Mucosa of descending colon (tissue), 3 donors: ENCODE measurements at regions not wholly inside any gene's neighbourhood (a gene's known extent, or its start where the extent isn't known, plus 50 kb on each side); places are given as distances from the start of the nearest gene placed in this dataset.

Experiments
- ATAC-seq: fragments of 200-7000 bp; cut with Tn5 transposase; one replicate; pipeline ENCODE4 v1.9.1; 2020; ENCODE audit warnings: mild to moderate bottlenecking, moderate library complexity
- DNase-seq, 3 donors: peaks; one replicate each; pipeline ENCODE4 v3.0.0-alpha.2; 2020
- H3K36me3 ChIP-seq: fragments of 200-600 bp; one replicate; pipeline ENCODE4 v1.8.0; 2021; ENCODE audit warnings: low read depth, mild to moderate bottlenecking
- H3K4me1 ChIP-seq: fragments of 200-600 bp; one replicate; pipeline ENCODE4 v1.8.0; 2021; ENCODE audit warnings: low read depth, mild to moderate bottlenecking
- H3K4me3 ChIP-seq: fragments of 200-600 bp; one replicate; pipeline ENCODE4 v1.8.0; 2021; ENCODE audit warnings: mild to moderate bottlenecking
- H3K9me3 ChIP-seq: fragments of 200-600 bp; one replicate; pipeline ENCODE4 v1.8.0; 2021; ENCODE audit warnings: mild to moderate bottlenecking
- intact Hi-C, 2 donors: fragments of 100-400 bp; cut with DNase I in 1 of 2; cut with micrococcal nuclease in 1 of 2; formaldehyde crosslinking; loops; one replicate each; pipeline versions ENCODE4 v1.11.0 to v1.11.1; 2022; cut with DNase I, micrococcal nuclease
- TF ChIP-seq, protein P1 (sequence below): fragments of 200-600 bp; IDR thresholded peaks from one replicate; pipeline ENCODE4 v1.8.0; 2022; ENCODE audit warnings: antibody characterized with exemption, mild to moderate bottlenecking
- donor health status: DM: no; HTN: no; CAD: no; lungs with moderate emphysema.
- donor health status: DM: no; HTN: no; CAD: no.
- donor health status: DM: no; HTN: yes; CAD: no.

DNA sequence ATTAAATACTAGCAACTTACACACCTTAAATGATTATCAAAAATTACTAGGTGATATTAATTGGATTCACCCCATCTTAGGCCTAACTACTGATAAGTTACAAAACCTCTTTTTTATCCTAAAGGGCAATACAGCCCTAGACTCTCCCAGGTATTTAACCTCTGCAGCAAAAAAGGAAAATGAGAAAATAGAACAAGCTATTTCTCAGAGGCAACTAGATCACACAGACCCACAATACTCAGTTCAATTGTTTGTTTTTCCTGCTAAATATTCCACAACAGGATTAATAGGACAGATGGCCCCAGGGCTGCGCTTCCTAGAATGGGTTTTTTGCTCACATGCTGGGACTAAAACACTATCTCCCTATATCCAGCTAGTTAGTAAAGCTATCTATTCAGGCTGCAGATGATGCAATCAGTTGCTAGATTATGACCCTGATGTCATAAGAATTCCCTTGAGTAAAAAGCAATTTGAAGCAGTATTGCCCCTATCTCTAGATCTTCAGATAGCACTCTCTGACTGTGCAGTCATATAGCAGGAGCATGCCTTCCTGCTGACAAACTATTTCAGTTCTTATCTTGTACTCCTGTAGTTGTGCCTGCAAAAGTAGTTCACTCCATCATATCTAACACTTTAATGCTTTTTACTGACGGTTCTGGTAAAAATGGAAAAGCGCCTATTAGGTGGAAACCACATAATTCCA lies 1595.5 kb upstream of the TENM4 start:
- DNase-seq (no peak), ATAC-seq (peak; percentile 61)
- intact Hi-C loops, result loop anchor here in 1 of 2 donors (5.0 kb wide), 1 partner anchor 51 kb away; no protein-coding TSS in a partner anchor
- Histone ChIP-seq H3K36me3 (no peaks in the 10 kb centered on the region), H3K4me3 (no peak overlapping the region), H3K9me3 (peaks cover 8% of the 10 kb centered on the region), H3K4me1 (peaks cover 5% of the 10 kb centered on the region)
- TF ChIP-seq, protein P1, sequence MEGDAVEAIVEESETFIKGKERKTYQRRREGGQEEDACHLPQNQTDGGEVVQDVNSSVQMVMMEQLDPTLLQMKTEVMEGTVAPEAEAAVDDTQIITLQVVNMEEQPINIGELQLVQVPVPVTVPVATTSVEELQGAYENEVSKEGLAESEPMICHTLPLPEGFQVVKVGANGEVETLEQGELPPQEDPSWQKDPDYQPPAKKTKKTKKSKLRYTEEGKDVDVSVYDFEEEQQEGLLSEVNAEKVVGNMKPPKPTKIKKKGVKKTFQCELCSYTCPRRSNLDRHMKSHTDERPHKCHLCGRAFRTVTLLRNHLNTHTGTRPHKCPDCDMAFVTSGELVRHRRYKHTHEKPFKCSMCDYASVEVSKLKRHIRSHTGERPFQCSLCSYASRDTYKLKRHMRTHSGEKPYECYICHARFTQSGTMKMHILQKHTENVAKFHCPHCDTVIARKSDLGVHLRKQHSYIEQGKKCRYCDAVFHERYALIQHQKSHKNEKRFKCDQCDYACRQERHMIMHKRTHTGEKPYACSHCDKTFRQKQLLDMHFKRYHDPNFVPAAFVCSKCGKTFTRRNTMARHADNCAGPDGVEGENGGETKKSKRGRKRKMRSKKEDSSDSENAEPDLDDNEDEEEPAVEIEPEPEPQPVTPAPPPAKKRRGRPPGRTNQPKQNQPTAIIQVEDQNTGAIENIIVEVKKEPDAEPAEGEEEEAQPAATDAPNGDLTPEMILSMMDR, result no peak

DNA sequence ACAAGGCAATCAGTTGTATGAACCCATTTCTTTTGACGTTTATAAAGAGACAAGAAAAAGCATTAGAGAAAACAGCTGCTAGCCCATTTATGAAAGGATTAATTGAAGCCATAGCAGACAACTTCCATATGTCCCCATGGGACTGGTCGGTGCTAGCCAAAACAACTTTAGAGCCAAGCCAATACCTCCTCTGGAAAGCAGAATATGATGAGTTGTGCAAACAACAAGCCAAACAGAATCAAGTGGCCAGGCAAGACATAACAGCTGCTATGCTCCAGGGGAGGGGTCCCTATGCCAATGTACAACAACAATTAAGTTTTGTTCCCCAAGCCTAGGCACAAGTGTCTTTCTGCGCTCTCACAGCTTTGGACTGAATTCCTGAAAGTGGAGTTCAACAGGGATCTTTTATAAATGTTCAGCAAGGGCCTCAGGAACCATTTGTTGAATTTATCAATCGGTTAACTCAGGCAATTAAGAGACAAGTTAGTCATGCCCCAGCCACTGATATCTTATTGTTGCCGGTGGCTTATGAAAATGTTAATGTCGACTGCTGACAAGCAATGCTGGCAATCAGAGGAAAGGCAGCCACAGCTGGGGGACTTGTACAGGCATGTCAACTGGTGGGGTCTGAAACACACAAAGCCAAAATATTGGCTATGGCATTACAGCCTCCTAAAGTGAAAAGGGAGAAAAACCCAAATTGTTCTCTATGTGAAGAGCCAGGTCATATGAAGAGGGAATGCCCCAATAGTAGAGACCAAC lies 1593.1 kb upstream of the TENM4 start:
- H3K4me1 ChIP-seq, result no peaks in the 10 kb centered on the region
- DNase-seq (no peak), ATAC-seq (no peak)
- intact Hi-C loops, result no loop called here
- peaks cover 8% of the 10 kb centered on the region for H3K9me3 ChIP-seq
- no peak overlapping the region for H3K4me3 ChIP-seq
- TF ChIP-seq, protein P1, result no peak
- H3K36me3 ChIP-seq, result no peaks in the 10 kb centered on the region

DNA sequence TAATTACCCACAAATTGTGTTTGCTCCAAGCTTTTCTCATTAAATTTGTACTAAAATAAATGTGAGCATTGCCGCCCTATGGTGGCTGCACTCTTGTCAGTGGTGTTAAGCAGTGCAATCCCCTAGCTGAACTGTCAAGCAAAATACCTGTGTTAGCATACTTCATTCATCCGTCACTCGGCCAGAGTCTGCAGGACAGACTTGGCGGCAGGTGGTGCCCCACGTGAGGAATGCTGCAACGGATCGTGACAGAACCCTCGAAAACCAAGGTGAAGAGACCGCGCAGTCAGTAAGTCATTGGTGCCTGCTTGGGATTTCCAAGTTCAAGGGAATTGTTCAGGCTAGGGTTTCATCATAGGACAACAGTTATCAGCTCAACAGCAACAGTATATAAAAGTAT lies 1592.1 kb upstream of the TENM4 start:
- Histone ChIP-seq H3K4me3 (no peak overlapping the region), H3K36me3 (no peaks in the 10 kb centered on the region), H3K4me1 (no peaks in the 10 kb centered on the region), H3K9me3 (peaks cover 8% of the 10 kb centered on the region)
- intact Hi-C loops, result no loop called here
- TF ChIP-seq, protein P1, result no peak
- no peak for DNase-seq
- ATAC-seq, result no peak

DNA sequence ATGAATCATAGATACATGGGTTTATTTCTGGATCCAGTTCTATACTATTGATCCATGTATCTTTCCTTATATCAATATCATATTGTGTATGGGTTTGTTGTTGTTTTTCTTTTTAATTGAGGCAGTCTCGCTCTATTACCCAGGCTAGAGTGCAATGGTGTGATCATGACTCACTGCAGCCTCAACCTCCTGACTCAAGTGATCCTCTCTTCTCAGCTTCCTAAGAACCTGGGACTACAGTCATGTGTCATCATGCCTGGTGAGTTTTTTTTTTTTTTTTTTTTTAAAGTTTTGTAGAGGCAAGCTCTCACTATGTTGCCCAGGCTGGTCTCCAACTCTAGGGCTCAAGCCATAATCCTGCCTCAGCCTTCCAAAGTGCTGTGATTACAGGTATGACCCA lies 1589.4 kb upstream of the TENM4 start:
- no peak for DNase-seq
- no peaks in the 10 kb centered on the region for H3K36me3 ChIP-seq
- ATAC-seq, result no peak
- no peak overlapping the region for H3K4me3 ChIP-seq
- intact Hi-C loops, result no loop called here
- H3K9me3 ChIP-seq, result no peaks in the 10 kb centered on the region
- H3K4me1 ChIP-seq, result no peaks in the 10 kb centered on the region
- TF ChIP-seq, protein P1, result no peak

DNA sequence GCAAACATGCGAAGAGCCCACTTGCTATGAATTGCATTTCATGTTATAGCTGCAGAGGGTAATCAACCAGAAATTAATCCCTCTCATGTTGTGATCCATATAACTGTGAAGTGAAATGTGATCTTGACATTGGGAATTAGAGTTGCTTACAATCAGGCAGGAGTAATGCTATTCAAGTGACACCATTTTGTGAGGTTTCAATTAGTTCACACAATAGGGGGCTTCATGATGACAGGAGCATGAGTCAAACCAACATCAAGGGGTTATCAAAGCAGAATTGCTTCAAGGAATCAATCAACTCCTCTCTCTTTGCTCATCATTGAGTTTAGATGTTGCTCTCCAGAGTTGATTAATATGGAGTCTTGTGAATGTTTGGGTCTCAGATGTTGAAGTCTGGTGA lies 1585.2 kb upstream of the TENM4 start:
- TF ChIP-seq, protein P1, result no peak
- no peak for ATAC-seq
- no peaks in the 10 kb centered on the region for H3K9me3 ChIP-seq

More for the DNA sequence above, 1585.2 kb upstream of the TENM4 start:
- H3K4me3 ChIP-seq, result no peak overlapping the region
- no peak for DNase-seq
- H3K4me1 ChIP-seq, result no peaks in the 10 kb centered on the region
- H3K36me3 ChIP-seq, result no peaks in the 10 kb centered on the region
- intact Hi-C loops, result no loop called here
